Osteoblast (primary cell): ENCODE measurements at regions not wholly inside any gene's neighbourhood (a gene's known extent, or its start where the extent isn't known, plus 50 kb on each side); places are given as distances from the start of the nearest gene placed in this dataset.
A peak's percentile ranks its signal among the peaks of the same experiment; 100 is the strongest.

Experiments used
- DNase-seq: peaks from one replicate; pipeline ENCODE4 v3.0.0; 2011; ENCODE audit warnings: low spot score, mixed read lengths; ENCODE audit not compliant: insufficient read length; ENCODE audit errors: missing footprints
- H2AFZ ChIP-seq: 2 replicates; pipeline ENCODE4 v1.6.0; 2011; ENCODE audit warnings: mild to moderate bottlenecking, low read length
- H3K27ac ChIP-seq: 2 replicates; pipeline ENCODE4 v1.5.1; 2011; ENCODE audit warnings: mild to moderate bottlenecking, low read depth, low read length, moderate library complexity
- H3K27me3 ChIP-seq: 2 replicates; pipeline ENCODE4 v1.6.0; 2012; ENCODE audit warnings: mild to moderate bottlenecking, control low read depth, inconsistent platforms, low read length, moderate library complexity; ENCODE audit not compliant: insufficient read depth
- H3K36me3 ChIP-seq: 2 replicates; pipeline ENCODE4 v1.5.1; 2011; ENCODE audit warnings: mild to moderate bottlenecking, low read length, control low read depth, moderate library complexity; ENCODE audit not compliant: insufficient read depth
- H3K4me1 ChIP-seq: 2 replicates; pipeline ENCODE4 v1.5.1; 2011; ENCODE audit warnings: mild to moderate bottlenecking, low read length, control low read depth, moderate library complexity; ENCODE audit not compliant: insufficient read depth
- H3K4me2 ChIP-seq: 2 replicates; pipeline ENCODE4 v1.6.0; 2011; ENCODE audit warnings: mild to moderate bottlenecking, low read length; ENCODE audit not compliant: insufficient read depth
- H3K4me3 ChIP-seq: fragments of 200-600 bp; sonication (generic); 3 replicates; pipeline ENCODE4 v1.5.1; 2012; ENCODE audit warnings: mild to moderate bottlenecking, low read length, inconsistent platforms; ENCODE audit not compliant: insufficient read depth
- H3K79me2 ChIP-seq: 2 replicates; pipeline ENCODE4 v1.6.0; 2012; ENCODE audit warnings: mild to moderate bottlenecking, low read length, control low read depth, inconsistent platforms; ENCODE audit not compliant: insufficient read depth
- H3K9me3 ChIP-seq: 2 replicates; pipeline ENCODE4 v1.5.1; 2011; ENCODE audit warnings: low read depth, low read length, control low read depth
- H4K20me1 ChIP-seq: 2 replicates; pipeline ENCODE4 v1.6.0; 2012; ENCODE audit warnings: mild to moderate bottlenecking, low read length, control low read depth; ENCODE audit not compliant: insufficient read depth
- TF ChIP-seq, protein P1 (sequence below): IDR thresholded peaks from 2 replicates; pipeline ENCODE4 v1.5.1; 2011; ENCODE audit warnings: mild to moderate bottlenecking, low read depth, low read length, moderate library complexity; ENCODE audit errors: extremely low read depth

GRCh38 chr12:74689071-74689655, 151.5 kb downstream of the ATXN7L3B start:
- Histone ChIP-seq H3K4me3 (no peak overlapping the region), H3K4me2 (peak overlapping the region; percentile 54), H3K4me1 (no peaks in the 10 kb centered on the region), H3K79me2 (no peaks in the 10 kb centered on the region), H3K36me3 (no peaks in the 10 kb centered on the region), H3K27me3 (no peaks in the 10 kb centered on the region), H3K27ac (no peak overlapping the region), H3K9me3 (peaks cover 4% of the 10 kb centered on the region), H2AFZ (no peak overlapping the region), H4K20me1 (no peaks in the 10 kb centered on the region)
- no peak for DNase-seq
- TF ChIP-seq, protein P1, sequence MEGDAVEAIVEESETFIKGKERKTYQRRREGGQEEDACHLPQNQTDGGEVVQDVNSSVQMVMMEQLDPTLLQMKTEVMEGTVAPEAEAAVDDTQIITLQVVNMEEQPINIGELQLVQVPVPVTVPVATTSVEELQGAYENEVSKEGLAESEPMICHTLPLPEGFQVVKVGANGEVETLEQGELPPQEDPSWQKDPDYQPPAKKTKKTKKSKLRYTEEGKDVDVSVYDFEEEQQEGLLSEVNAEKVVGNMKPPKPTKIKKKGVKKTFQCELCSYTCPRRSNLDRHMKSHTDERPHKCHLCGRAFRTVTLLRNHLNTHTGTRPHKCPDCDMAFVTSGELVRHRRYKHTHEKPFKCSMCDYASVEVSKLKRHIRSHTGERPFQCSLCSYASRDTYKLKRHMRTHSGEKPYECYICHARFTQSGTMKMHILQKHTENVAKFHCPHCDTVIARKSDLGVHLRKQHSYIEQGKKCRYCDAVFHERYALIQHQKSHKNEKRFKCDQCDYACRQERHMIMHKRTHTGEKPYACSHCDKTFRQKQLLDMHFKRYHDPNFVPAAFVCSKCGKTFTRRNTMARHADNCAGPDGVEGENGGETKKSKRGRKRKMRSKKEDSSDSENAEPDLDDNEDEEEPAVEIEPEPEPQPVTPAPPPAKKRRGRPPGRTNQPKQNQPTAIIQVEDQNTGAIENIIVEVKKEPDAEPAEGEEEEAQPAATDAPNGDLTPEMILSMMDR: peak; percentile 67

- TF ChIP-seq, protein P1: no peak
- no peaks in the 10 kb centered on the region for H3K36me3 ChIP-seq
- no peaks in the 10 kb centered on the region for H4K20me1 ChIP-seq
- no peaks in the 10 kb centered on the region for H3K27me3 ChIP-seq
- H3K4me2 ChIP-seq: no peak overlapping the region
- H3K79me2 ChIP-seq: no peaks in the 10 kb centered on the region
- no peak overlapping the region for H2AFZ ChIP-seq
- H3K9me3 ChIP-seq: peaks cover 4% of the 10 kb centered on the region
- H3K27ac ChIP-seq: no peak overlapping the region
- H3K4me3 ChIP-seq: no peak overlapping the region
- no peak for DNase-seq
- H3K4me1 ChIP-seq: no peaks in the 10 kb centered on the region
These were observed 152.3 kb downstream of the ATXN7L3B start for GRCh38 chr12:74689929-74690328.

DNA sequence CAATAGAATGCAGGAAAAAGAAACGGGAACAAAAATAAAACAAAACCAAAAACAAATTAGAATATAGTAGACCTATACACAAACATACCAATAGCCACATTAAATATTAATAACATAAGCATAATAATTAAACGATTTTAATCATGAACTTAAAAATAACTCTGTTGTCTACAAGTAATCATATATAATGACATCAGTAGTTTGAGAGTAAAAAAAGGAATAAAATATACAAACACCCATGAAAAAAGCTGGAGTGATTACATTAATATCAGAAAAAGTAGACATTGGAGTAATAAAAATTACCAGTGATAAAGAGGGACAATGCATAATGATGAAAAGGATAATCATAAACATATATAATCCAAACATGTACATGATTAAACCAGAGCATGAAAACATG, 181.8 kb downstream of the ATXN7L3B start:
- no peak overlapping the region for H3K27ac ChIP-seq
- no peak overlapping the region for H2AFZ ChIP-seq
- H3K4me1 ChIP-seq: no peaks in the 10 kb centered on the region
- no peak for DNase-seq
- H3K79me2 ChIP-seq: no peaks in the 10 kb centered on the region
- no peaks in the 10 kb centered on the region for H3K27me3 ChIP-seq
- no peaks in the 10 kb centered on the region for H3K36me3 ChIP-seq
- H3K4me2 ChIP-seq: no peak overlapping the region
- H3K4me3 ChIP-seq: no peak overlapping the region
- no peaks in the 10 kb centered on the region for H3K9me3 ChIP-seq
- no peaks in the 10 kb centered on the region for H4K20me1 ChIP-seq
- TF ChIP-seq, protein P1: no peak

DNA sequence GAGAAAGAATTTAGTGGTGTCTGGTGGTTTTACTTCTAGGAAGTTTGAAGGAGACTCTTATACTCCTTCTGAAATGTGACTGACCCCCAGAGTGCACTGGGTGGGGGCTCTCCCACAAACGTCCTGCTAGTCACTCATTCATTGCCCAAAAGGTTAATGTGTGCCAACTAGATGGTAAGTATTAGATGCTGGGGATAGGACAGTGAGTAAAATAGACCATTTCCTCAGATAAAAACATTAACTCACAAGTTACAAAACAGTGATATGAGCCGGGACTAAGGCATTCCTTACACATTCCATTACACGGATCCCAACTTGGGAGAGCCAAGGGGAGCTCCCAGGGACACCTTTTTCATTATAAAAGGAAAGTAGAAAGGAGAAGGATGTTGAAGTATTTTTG, 185.1 kb downstream of the ATXN7L3B start:
- H3K79me2 ChIP-seq: no peaks in the 10 kb centered on the region
- no peaks in the 10 kb centered on the region for H4K20me1 ChIP-seq
- H3K36me3 ChIP-seq: no peaks in the 10 kb centered on the region
- no peak overlapping the region for H3K4me3 ChIP-seq
- H3K27ac ChIP-seq: no peak overlapping the region
- H3K4me1 ChIP-seq: no peaks in the 10 kb centered on the region
- no peak overlapping the region for H2AFZ ChIP-seq
- no peak for DNase-seq
- no peak overlapping the region for H3K4me2 ChIP-seq
- no peaks in the 10 kb centered on the region for H3K9me3 ChIP-seq
- TF ChIP-seq, protein P1: no peak
- no peaks in the 10 kb centered on the region for H3K27me3 ChIP-seq
